ENCODE measurements at regions not wholly inside any gene's neighbourhood (a gene's known extent, or its start where the extent isn't known, plus 50 kb on each side); places are given as distances from the start of the nearest gene placed in this dataset.

- Mint-ChIP-seq H3K27me3 (ENCODE audit: low read depth) (no peaks in the 10 kb centered on the region), H3K36me3 (peaks cover 2% of the 10 kb centered on the region), H3K4me1 (no peaks in the 10 kb centered on the region), H3K27ac (no peak overlapping the region), H3K9me3 (peaks cover 20% of the 10 kb centered on the region), H3K4me3 (no peak overlapping the region)
- no peak for TF ChIP-seq CTCF (IDR thresholded peaks at IDR 0.05; ENCODE audit: unreplicated experiment)
- no peak for DNase-seq (ENCODE audit: low spot score in 2 of 2, unreplicated experiment in 2 of 2)
Measured at GRCh38 chr6:94184666-94185464, 765.5 kb upstream of the EPHA7 start.

DNA sequence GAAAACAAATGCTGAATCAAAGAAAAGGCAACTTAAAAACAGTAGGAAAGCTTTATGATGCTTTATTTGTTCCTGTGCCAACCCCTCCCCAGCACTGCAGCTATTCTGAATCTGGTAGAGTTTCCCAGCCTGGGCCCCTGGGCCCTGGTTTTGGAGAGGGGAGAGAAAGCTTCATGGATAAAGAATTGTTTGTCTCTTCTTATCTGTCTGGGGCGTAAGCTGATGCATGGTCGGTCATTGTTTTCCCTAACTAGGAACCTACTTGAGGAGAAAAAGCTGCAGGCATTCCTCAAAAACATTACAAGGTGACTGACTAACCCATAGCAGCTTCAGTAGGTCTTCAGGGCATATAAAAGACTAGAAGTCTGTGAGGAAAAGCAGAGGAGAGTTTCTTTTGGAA lies 758.1 kb upstream of the EPHA7 start:
- Mint-ChIP-seq H3K27me3 (ENCODE audit: low read depth) (no peaks in the 10 kb centered on the region), H3K9me3 (peaks cover under 1% of the 10 kb centered on the region), H3K27ac (peak overlapping the region; percentile 0), H3K36me3 (no peaks in the 10 kb centered on the region), H3K4me1 (peaks cover 13% of the 10 kb centered on the region), H3K4me3 (no peak overlapping the region)
- DNase-seq (ENCODE audit: low spot score in 2 of 2, unreplicated experiment in 2 of 2): no peak
- no peak for TF ChIP-seq CTCF (IDR thresholded peaks at IDR 0.05; ENCODE audit: unreplicated experiment)

DNA sequence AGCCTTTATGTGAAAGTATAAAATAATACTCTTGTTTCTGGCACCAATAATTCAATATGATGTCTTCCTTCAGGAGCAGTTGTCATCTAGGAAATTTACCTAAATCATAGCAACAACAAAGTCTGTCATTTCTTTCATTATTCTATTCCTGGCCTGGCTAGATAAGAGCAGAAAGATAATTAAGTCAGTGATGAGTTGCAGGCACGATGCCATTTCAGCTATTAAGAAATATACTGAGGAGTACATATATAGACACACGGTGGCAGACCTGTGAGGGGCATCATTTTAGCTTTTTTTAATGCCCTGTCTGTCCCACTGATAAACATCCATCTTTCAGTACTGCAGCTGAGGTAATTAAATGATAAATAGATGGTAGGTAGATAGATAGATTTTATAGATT lies 756.1 kb upstream of the EPHA7 start:
- no peak overlapping the region for H3K27ac Mint-ChIP-seq
- no peaks in the 10 kb centered on the region for H3K36me3 Mint-ChIP-seq
- peaks cover 13% of the 10 kb centered on the region for H3K4me1 Mint-ChIP-seq
- DNase-seq (ENCODE audit: low spot score in 2 of 2, unreplicated experiment in 2 of 2): no peak
- no peak overlapping the region for H3K4me3 Mint-ChIP-seq
- no peaks in the 10 kb centered on the region for H3K27me3 Mint-ChIP-seq (ENCODE audit: low read depth)
- H3K9me3 Mint-ChIP-seq: peaks cover 16% of the 10 kb centered on the region
- TF ChIP-seq CTCF (IDR thresholded peaks at IDR 0.05; ENCODE audit: unreplicated experiment): no peak

DNA sequence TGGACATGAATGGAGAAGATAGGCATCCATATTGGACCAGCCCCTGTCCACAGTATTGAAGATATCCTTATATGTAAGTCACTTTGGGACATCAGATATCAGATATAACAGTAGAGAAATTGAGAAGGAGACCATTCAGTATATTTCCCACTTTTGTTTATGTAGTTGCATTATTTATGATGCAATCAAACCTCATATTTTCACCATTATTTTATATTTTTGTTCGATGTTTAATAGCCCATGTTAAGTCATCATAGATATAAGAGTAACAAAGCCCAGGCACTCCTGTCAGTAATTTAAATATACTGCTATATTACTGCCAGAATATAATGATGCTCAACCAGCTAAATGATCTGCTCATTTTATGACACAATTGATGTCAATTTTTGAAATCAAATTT lies 744.5 kb upstream of the EPHA7 start:
- Mint-ChIP-seq H3K27ac (no peak overlapping the region), H3K27me3 (ENCODE audit: low read depth) (no peaks in the 10 kb centered on the region), H3K4me3 (no peak overlapping the region), H3K36me3 (no peaks in the 10 kb centered on the region), H3K4me1 (no peaks in the 10 kb centered on the region), H3K9me3 (peaks cover 15% of the 10 kb centered on the region)
- no peak for DNase-seq (ENCODE audit: low spot score in 2 of 2, unreplicated experiment in 2 of 2)
- no peak for TF ChIP-seq CTCF (IDR thresholded peaks at IDR 0.05; ENCODE audit: unreplicated experiment)

DNA sequence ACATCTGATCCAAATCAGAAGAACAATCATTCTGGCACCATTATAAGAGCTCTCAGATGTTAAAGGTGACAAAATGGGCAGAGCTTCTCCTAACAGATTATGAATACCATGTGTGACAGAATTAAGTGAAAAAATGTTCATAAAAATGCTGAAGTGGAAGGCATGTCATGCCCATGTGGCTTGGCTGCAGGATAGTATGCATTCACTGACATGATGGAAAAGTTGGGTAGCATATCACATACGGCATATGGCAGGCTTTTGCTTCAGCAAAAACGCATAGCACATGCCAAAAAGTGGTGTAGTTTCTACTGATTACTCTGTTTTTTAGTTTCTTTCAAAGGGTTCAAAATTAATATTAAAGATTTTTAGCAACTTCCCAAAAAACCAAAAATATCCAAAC lies 731.5 kb upstream of the EPHA7 start:
- Mint-ChIP-seq H3K9me3 (no peaks in the 10 kb centered on the region), H3K36me3 (no peaks in the 10 kb centered on the region), H3K4me1 (no peaks in the 10 kb centered on the region), H3K27me3 (ENCODE audit: low read depth) (no peaks in the 10 kb centered on the region), H3K4me3 (no peak overlapping the region), H3K27ac (no peak overlapping the region)
- TF ChIP-seq CTCF (IDR thresholded peaks at IDR 0.05; ENCODE audit: unreplicated experiment): no peak
- no peak for DNase-seq (ENCODE audit: low spot score in 2 of 2, unreplicated experiment in 2 of 2)
